HG03175 (cell line): ENCODE measurements at regions not wholly inside any gene's neighbourhood (a gene's known extent, or its start where the extent isn't known, plus 50 kb on each side); places are given as distances from the start of the nearest gene placed in this dataset.
"Not testable (repeated sequence)": the region's sequence is repeated elsewhere in the genome, so short reads cannot be mapped to it uniquely, and the experiment has no call there.

Experiments used
- ATAC-seq: cut with Tn5 transposase; IDR thresholded peaks from one replicate; pipeline ENCODE4 v1.9.1; 2021; ENCODE audit warnings: mild to moderate bottlenecking, moderate library complexity; ENCODE audit not compliant: unreplicated experiment

GRCh38 chr2:150681120-150681804 lies 193.8 kb upstream of the RND3 start:
- no peak for ATAC-seq

GRCh38 chr2:150679456-150680120 lies 192.1 kb upstream of the RND3 start:
- no peak for ATAC-seq

GRCh38 chr2:150677551-150677950 lies 190.1 kb upstream of the RND3 start:
- ATAC-seq, result no peak

GRCh38 chr2:150676747-150677383 lies 189.4 kb upstream of the RND3 start:
- no peak for ATAC-seq

GRCh38 chr2:150675807-150676206 lies 188.3 kb upstream of the RND3 start:
- ATAC-seq, result no peak

- ATAC-seq, result no peak
Observed at GRCh38 chr2:150674283-150674682, 186.8 kb upstream of the RND3 start.

GRCh38 chr2:150672311-150672710 lies 184.8 kb upstream of the RND3 start:
- ATAC-seq, result no peak

GRCh38 chr2:150669492-150669891 lies 182.0 kb upstream of the RND3 start:
- no peak for ATAC-seq

GRCh38 chr2:150667039-150667438 lies 179.6 kb upstream of the RND3 start:
- ATAC-seq, result not testable (repeated sequence)

- ATAC-seq, result no peak
Observed at GRCh38 chr2:150663143-150663542, 175.7 kb upstream of the RND3 start.

- no peak for ATAC-seq
Observed at GRCh38 chr2:150656002-150656401, 168.5 kb upstream of the RND3 start.

- no peak for ATAC-seq
Observed at GRCh38 chr2:150653351-150653750, 165.9 kb upstream of the RND3 start.

- no peak for ATAC-seq
Observed at GRCh38 chr2:150647943-150648342, 160.5 kb upstream of the RND3 start.

GRCh38 chr2:150646746-150647145 lies 159.3 kb upstream of the RND3 start:
- no peak for ATAC-seq

GRCh38 chr2:150644298-150645067 lies 157.0 kb upstream of the RND3 start:
- no peak for ATAC-seq

GRCh38 chr2:150643114-150643725 lies 155.8 kb upstream of the RND3 start:
- ATAC-seq, result no peak

GRCh38 chr2:150640039-150640438 lies 152.6 kb upstream of the RND3 start:
- no peak for ATAC-seq

GRCh38 chr2:150639383-150639782 lies 151.9 kb upstream of the RND3 start:
- ATAC-seq, result no peak

- ATAC-seq, result no peak
Observed at GRCh38 chr2:150631236-150631821, 143.9 kb upstream of the RND3 start.

- no peak for ATAC-seq
Observed at GRCh38 chr2:150630587-150631235, 143.2 kb upstream of the RND3 start.
